Suprapubic skin (tissue), 3 donors: ENCODE measurements at regions not wholly inside any gene's neighbourhood (a gene's known extent, or its start where the extent isn't known, plus 50 kb on each side); places are given as distances from the start of the nearest gene placed in this dataset.

Source experiments
- CTCF ChIP-seq, 2 donors: fragments of 200-600 bp in 1 of 2; fragments of 450-650 bp in 1 of 2; sonication (generic) in 1 of 2; IDR thresholded peaks; one replicate each; pipeline ENCODE4 v1.5.1; 2016 to 2019; ENCODE audit warnings: antibody characterized with exemption in 2 of 2, mild to moderate bottlenecking in 1 of 2, moderate library complexity in 1 of 2
- POLR2A ChIP-seq, 2 donors: fragments of 450-650 bp; IDR thresholded peaks; one replicate each; pipeline ENCODE4 v1.6.1; 2017; ENCODE audit warnings: antibody characterized with exemption in 2 of 2, mild to moderate bottlenecking in 2 of 2, moderate library complexity in 2 of 2

- TF ChIP-seq POLR2A (IDR thresholded peaks at IDR 0.05) = no peak
- peak; percentile 55 to 66 for TF ChIP-seq CTCF (IDR thresholded peaks at IDR 0.05)
These were observed 50.5 kb upstream of the COBL start for GRCh38 chr7:51366930-51367613.
